Mesendoderm (in vitro differentiated cells): ENCODE measurements at regions not wholly inside any gene's neighbourhood (a gene's known extent, or its start where the extent isn't known, plus 50 kb on each side); places are given as distances from the start of the nearest gene placed in this dataset.

Experiments
- DNase-seq: peaks from one replicate; pipeline ENCODE4 v3.0.0; 2013
- H2AK5ac ChIP-seq: 2 replicates; pipeline ENCODE4 v1.6.1; 2013; ENCODE audit warnings: low read length, inconsistent platforms
- H2BK120ac ChIP-seq: 2 replicates; pipeline ENCODE4 v1.6.1; 2013; ENCODE audit warnings: low read depth, mild to moderate bottlenecking, low read length, moderate library complexity, mixed read lengths
- H2BK15ac ChIP-seq: replicated peaks from 2 replicates; pipeline ENCODE4 v1.6.1; 2013; ENCODE audit warnings: low read depth, mild to moderate bottlenecking, moderate library complexity
- H2BK5ac ChIP-seq: 2 replicates; pipeline ENCODE4 v1.6.1; 2013; ENCODE audit warnings: low read length, inconsistent platforms
- H3K18ac ChIP-seq: 2 replicates; pipeline ENCODE4 v1.6.1; 2013; ENCODE audit warnings: mild to moderate bottlenecking, low read length, mixed read lengths
- H3K23ac ChIP-seq: one replicate; pipeline ENCODE4 v1.6.1; 2013; ENCODE audit warnings: low read length
- H3K27ac ChIP-seq: 2 replicates; pipeline ENCODE4 v1.5.1; 2013; ENCODE audit warnings: low read depth, mild to moderate bottlenecking, inconsistent platforms, low read length, moderate library complexity
- H3K27me3 ChIP-seq: 2 replicates; pipeline ENCODE4 v1.6.1; 2013; ENCODE audit warnings: low read length, control low read depth, mild to moderate bottlenecking, inconsistent platforms; ENCODE audit not compliant: insufficient read depth, poor library complexity
- H3K36me3 ChIP-seq: 2 replicates; pipeline ENCODE4 v1.6.1; 2013; ENCODE audit warnings: low read length, inconsistent platforms; ENCODE audit not compliant: control insufficient read depth, insufficient read depth
- H3K4ac ChIP-seq: one replicate; pipeline ENCODE4 v1.6.1; 2013; ENCODE audit warnings: low read depth, mild to moderate bottlenecking, low read length, moderate library complexity
- H3K4me1 ChIP-seq: 2 replicates; pipeline ENCODE4 v1.6.1; 2013; ENCODE audit warnings: low read depth, low read length, inconsistent platforms; ENCODE audit not compliant: control insufficient read depth
- H3K4me2 ChIP-seq: 2 replicates; pipeline ENCODE4 v1.6.1; 2013; ENCODE audit warnings: low read length
- H3K4me3 ChIP-seq: 2 replicates; pipeline ENCODE4 v1.5.1; 2013; ENCODE audit warnings: mild to moderate bottlenecking, low read length
- H3K56ac ChIP-seq: one replicate; pipeline ENCODE4 v1.6.1; 2013; ENCODE audit warnings: low read length
- H3K79me1 ChIP-seq: 2 replicates; pipeline ENCODE4 v1.6.1; 2013; ENCODE audit warnings: low read length, inconsistent platforms
- H3K79me2 ChIP-seq: 2 replicates; pipeline ENCODE4 v1.6.1; 2013; ENCODE audit warnings: mild to moderate bottlenecking, low read length; ENCODE audit not compliant: control insufficient read depth, insufficient read depth
- H3K9ac ChIP-seq: 2 replicates; pipeline ENCODE4 v1.6.1; 2013; ENCODE audit warnings: low read length, inconsistent platforms
- H4K5ac ChIP-seq: one replicate; pipeline ENCODE4 v1.6.1; 2013; ENCODE audit warnings: low read length
- H4K8ac ChIP-seq: one replicate; pipeline ENCODE4 v1.6.1; 2013; ENCODE audit warnings: low read depth, mild to moderate bottlenecking, control low read depth, low read length, moderate library complexity
- WGBS: extraction: QIAGEN DNeasy Blood & Tissue Kit; methylation state at CpG from one replicate; pipeline ENCODE4 v1.1.7; 2013; ENCODE audit warnings: low lambda C conversion rate, missing lambda C conversion rate; ENCODE audit not compliant: insufficient coverage; ENCODE audit errors: extremely low coverage; 5-methylcytosine and 5-hydroxymethylcytosine counted together

DNA sequence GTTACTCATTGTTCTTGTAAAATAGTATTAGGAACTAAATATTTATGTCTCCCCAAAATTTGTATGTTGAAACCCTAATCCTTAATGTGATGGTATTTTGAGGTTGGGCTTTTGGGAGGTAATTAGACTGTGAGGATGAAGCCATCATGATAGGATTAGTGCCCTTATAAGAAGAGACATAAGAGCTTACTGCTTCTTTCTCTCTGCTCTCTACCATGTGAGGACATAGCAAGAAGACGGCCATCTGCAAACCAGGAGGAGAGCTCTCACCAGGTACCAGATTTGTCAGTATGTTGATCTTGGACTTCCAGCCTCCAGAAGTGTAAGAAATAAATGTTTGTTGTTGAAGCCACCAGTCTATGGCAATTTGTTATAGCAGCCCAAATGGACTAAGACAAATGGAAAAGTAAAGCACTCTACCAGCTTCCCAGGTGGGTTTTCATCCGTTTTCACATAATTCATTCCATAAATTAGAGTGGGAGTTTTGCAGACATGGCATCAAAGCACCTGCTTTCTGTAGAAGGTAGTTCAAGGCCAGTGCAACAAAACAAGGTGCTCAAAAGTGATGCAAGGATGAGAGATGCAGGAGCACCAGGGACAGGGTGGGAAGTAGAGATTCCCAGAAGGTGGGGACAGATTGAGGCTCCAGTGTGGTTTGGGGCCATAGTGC, 70.7 kb downstream of the MYCN start:
- Histone ChIP-seq H2BK15ac (no peak overlapping the region), H2BK120ac (no peak overlapping the region), H3K4ac (no peak overlapping the region), H3K27me3 (no peaks in the 10 kb centered on the region), H3K9ac (no peak overlapping the region), H3K56ac (no peak overlapping the region), H3K36me3 (no peaks in the 10 kb centered on the region), H4K5ac (no peak overlapping the region), H3K4me1 (peaks cover 4% of the 10 kb centered on the region), H3K18ac (no peak overlapping the region), H3K4me3 (no peak overlapping the region), H2AK5ac (no peak overlapping the region), H3K79me2 (no peaks in the 10 kb centered on the region), H3K4me2 (no peak overlapping the region), H4K8ac (no peak overlapping the region), H2BK5ac (no peak overlapping the region), H3K27ac (no peak overlapping the region), H3K23ac (no peak overlapping the region), H3K79me1 (no peaks in the 10 kb centered on the region)
- DNase-seq = no peak
- no CpG with 5 or more reads among the region's 2 CpGs for WGBS

DNA sequence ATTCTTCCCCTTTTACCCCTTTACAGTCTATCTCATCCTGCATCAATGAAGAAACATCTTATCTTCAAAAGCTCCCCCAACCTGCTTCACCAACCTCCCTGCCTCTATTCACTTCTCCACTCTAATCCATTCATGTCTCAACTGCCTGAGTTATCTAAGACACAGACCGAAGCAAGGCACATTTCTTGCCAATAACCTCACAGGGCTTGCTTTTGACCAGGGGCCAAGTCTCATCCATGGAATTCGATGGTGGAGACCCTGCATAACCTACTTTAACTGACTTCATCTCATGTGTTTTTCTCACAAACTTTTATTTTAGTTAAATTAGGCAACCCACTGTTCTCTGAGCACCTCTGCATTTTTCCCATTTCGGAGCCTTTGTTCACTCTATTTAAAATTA, 69.7 kb downstream of the MYCN start:
- H3K18ac ChIP-seq = no peak overlapping the region
- H2BK120ac ChIP-seq = no peak overlapping the region
- WGBS = no CpG with 5 or more reads among the region's 3 CpGs
- H4K5ac ChIP-seq = no peak overlapping the region
- H3K27ac ChIP-seq = no peak overlapping the region
- no peak overlapping the region for H3K23ac ChIP-seq
- H2AK5ac ChIP-seq = no peak overlapping the region
- H2BK5ac ChIP-seq = no peak overlapping the region
- H3K36me3 ChIP-seq = no peaks in the 10 kb centered on the region
- no peak overlapping the region for H3K4me3 ChIP-seq
- no peak overlapping the region for H3K56ac ChIP-seq
- no peak overlapping the region for H2BK15ac ChIP-seq
- no peak overlapping the region for H4K8ac ChIP-seq
- H3K4me1 ChIP-seq = peaks cover 4% of the 10 kb centered on the region
- no peak overlapping the region for H3K4me2 ChIP-seq
- H3K79me1 ChIP-seq = no peaks in the 10 kb centered on the region
- H3K4ac ChIP-seq = no peak overlapping the region
- no peak overlapping the region for H3K9ac ChIP-seq
- DNase-seq = no peak
- no peaks in the 10 kb centered on the region for H3K27me3 ChIP-seq
- no peaks in the 10 kb centered on the region for H3K79me2 ChIP-seq

DNA sequence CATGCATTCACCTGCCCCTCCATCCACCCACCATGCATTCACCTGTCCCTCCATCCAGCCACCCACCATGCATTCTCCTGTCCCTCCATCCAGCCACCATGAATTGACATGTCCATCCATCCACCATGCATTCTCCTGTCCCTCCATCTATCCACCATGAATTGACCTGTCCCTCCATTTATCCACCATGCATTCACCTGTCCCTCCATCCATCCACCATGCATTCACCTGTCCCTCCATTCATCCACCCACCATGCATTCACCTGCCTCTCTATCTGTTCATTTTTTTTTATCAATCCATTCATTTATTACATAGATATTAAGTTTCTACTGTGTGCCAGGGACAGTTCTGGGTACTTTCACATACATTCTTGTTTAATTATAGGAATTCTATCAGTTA, 69.2 kb downstream of the MYCN start:
- Histone ChIP-seq H2BK5ac (no peak overlapping the region), H3K56ac (no peak overlapping the region), H2BK15ac (no peak overlapping the region), H3K18ac (no peak overlapping the region), H2BK120ac (no peak overlapping the region), H3K4me2 (no peak overlapping the region), H3K4me1 (peaks cover 4% of the 10 kb centered on the region), H3K79me2 (no peaks in the 10 kb centered on the region), H3K4ac (no peak overlapping the region), H3K4me3 (no peak overlapping the region), H3K23ac (no peak overlapping the region), H3K79me1 (no peaks in the 10 kb centered on the region), H4K8ac (no peak overlapping the region), H3K36me3 (no peaks in the 10 kb centered on the region), H4K5ac (no peak overlapping the region), H3K27me3 (no peaks in the 10 kb centered on the region), H3K27ac (no peak overlapping the region), H2AK5ac (no peak overlapping the region), H3K9ac (no peak overlapping the region)
- no peak for DNase-seq

DNA sequence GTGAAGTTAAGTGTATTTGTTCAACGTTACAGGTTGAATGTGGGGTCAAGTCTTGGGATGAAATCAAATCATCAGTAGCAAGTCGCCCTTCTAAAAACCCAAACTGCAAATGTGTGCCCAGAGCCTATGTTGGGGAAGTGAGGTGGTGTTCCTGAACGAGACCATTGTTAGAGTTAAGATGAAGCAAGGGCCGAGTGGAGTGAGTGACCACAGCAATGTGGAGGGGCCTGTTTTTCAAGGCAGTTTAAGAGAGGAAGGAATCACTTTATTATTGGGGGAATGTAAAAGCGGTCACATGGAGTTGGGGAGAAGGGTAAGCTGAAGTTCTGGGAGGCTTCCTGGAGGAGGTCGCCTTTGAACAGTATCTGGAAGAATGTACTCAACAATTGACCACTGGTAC, 68.5 kb downstream of the MYCN start:
- Histone ChIP-seq H3K18ac (no peak overlapping the region), H4K8ac (no peak overlapping the region), H3K4me3 (no peak overlapping the region), H2BK120ac (no peak overlapping the region), H3K4ac (no peak overlapping the region), H3K36me3 (no peaks in the 10 kb centered on the region), H3K56ac (no peak overlapping the region), H2BK5ac (no peak overlapping the region), H3K79me2 (no peaks in the 10 kb centered on the region), H3K4me1 (peaks cover 4% of the 10 kb centered on the region), H3K23ac (no peak overlapping the region), H2AK5ac (no peak overlapping the region), H3K4me2 (no peak overlapping the region), H3K27ac (no peak overlapping the region), H3K9ac (no peak overlapping the region), H3K79me1 (no peaks in the 10 kb centered on the region), H3K27me3 (no peaks in the 10 kb centered on the region), H2BK15ac (no peak overlapping the region), H4K5ac (no peak overlapping the region)
- no CpG with 5 or more reads among the region's 6 CpGs for WGBS
- no peak for DNase-seq

DNA sequence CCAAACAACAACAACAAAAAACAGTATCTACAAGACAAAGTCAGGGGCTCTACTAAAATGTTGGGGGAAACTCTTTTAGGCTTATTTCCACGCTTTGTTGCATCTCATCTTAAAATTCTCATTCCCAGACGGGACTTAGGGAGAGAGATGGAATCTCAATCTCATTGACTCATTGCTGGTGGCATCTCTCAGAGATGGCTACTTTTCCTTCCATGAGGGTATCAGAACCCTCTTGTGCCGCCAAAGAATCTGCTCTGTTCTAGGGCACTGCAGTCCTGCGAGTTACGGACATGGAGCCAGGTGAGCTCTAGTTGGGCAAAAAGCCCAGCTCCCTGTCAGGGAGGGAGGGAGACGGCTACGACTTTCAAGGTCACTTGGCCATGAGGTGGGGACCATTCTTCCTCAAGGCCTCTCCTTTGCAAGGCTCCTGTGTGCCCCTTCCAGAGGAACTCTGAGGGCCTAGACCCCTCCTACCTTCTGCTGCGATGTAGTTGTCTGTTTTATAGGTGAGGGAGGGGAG, 68.0 kb downstream of the MYCN start:
- Histone ChIP-seq H3K4me2 (no peak overlapping the region), H2BK5ac (no peak overlapping the region), H2AK5ac (no peak overlapping the region), H3K18ac (no peak overlapping the region), H3K23ac (no peak overlapping the region), H3K36me3 (no peaks in the 10 kb centered on the region), H3K4me1 (peaks cover 4% of the 10 kb centered on the region), H3K79me2 (no peaks in the 10 kb centered on the region), H2BK120ac (no peak overlapping the region), H4K8ac (no peak overlapping the region), H2BK15ac (no peak overlapping the region), H3K56ac (no peak overlapping the region), H3K4me3 (no peak overlapping the region), H3K27ac (no peak overlapping the region), H3K9ac (no peak overlapping the region), H4K5ac (no peak overlapping the region), H3K79me1 (no peaks in the 10 kb centered on the region), H3K4ac (no peak overlapping the region), H3K27me3 (no peaks in the 10 kb centered on the region)
- no peak for DNase-seq
- no CpG with 5 or more reads among the region's 8 CpGs for WGBS
